ENCODE measurements at regions not wholly inside any gene's neighbourhood (a gene's known extent, or its start where the extent isn't known, plus 50 kb on each side); places are given as distances from the start of the nearest gene placed in this dataset.

DNA sequence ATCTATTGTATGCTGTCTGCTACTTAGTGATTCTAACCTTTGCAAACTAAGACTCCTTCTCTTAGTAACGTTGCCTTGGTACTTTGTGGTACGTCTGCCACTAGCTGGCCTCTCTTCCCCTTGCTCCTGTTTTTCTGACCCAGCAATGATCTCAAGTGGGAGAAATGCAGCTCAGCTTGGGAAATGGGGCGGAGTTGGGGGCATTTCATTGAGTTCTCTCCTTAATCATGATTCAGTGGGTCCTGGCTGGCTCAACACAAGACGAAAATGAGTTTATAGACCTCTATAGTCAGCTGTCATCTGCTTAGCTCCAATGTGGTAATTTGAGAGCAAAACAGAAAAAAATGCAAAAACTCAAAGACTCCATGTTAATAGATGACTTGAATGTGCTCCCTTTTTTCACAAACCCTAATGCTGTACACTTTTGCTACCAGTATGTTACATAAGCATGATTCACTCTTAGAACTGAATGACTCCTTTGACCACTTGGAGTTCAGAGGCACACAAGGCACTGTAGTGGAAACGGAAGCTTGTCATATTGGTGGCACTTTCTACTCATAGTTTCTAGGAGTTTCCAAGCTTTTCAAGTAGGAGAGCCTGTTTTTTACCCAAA is 55.3 kb upstream of the SOX4 start:
- TF ChIP-seq, protein P1, sequence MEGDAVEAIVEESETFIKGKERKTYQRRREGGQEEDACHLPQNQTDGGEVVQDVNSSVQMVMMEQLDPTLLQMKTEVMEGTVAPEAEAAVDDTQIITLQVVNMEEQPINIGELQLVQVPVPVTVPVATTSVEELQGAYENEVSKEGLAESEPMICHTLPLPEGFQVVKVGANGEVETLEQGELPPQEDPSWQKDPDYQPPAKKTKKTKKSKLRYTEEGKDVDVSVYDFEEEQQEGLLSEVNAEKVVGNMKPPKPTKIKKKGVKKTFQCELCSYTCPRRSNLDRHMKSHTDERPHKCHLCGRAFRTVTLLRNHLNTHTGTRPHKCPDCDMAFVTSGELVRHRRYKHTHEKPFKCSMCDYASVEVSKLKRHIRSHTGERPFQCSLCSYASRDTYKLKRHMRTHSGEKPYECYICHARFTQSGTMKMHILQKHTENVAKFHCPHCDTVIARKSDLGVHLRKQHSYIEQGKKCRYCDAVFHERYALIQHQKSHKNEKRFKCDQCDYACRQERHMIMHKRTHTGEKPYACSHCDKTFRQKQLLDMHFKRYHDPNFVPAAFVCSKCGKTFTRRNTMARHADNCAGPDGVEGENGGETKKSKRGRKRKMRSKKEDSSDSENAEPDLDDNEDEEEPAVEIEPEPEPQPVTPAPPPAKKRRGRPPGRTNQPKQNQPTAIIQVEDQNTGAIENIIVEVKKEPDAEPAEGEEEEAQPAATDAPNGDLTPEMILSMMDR (conservative IDR thresholded peaks at IDR 0.05) = no peak
- no peak for TF ChIP-seq ZFX (IDR thresholded peaks at IDR 0.05)
